ENCODE measurements at regions not wholly inside any gene's neighbourhood (a gene's known extent, or its start where the extent isn't known, plus 50 kb on each side); places are given as distances from the start of the nearest gene placed in this dataset.
"Not testable (repeated sequence)": the region's sequence is repeated elsewhere in the genome, so short reads cannot be mapped to it uniquely, and the experiment has no call there.

DNA sequence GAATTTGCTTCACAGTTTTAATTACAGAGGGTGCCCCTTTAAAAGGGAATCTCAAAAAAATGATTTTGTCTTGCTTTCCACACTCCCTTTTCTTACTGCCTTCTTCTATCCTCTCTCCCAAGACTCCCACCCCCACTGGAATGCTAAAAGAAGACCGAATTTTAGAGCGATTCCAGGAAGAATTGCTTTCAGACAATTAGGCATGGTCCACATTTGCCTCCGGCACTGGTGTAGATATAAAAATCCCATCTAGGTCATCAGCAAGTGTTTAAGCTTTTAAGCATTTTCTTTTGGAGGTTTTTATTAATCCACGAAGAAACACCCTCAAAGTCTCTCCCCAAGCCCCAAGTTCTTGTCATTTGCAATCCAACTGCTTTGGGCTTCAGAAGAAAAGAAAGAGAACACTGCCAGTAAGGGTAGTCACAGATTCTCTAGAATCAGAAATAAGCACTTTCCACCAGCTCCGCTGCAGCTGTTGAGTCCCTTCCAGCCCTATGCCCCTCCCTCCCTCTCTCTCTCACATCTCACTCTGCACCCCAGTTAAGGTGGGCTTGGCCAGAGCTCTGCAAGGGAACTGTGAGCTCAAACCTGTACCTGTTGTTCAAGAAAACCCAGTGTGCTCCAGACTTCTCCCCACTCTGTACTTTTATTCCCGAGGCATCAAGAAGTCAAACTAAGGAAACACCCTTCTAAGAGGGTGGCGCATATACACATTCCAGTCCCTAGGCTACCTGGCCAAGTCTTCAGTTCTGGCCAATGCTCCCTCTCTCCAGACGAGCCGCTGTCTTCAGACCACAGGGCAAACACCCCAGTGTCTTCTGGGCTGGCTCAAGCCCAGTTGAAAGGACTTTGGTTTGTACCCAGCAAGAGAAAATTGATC, 170.2 kb downstream of the RGS9 start:
- H3K27ac ChIP-seq (ENCODE audit: low read depth in 2 of 2, low read length in 2 of 2): no peak overlapping the region
- no peaks in the 10 kb centered on the region for H3K4me1 ChIP-seq (ENCODE audit: control insufficient read depth in 2 of 3, insufficient read depth in 2 of 3, low read depth in 1 of 3, low read length in 3 of 3)
- FAIRE-seq (no peak), DNase-seq (no peak)
- H3K9ac ChIP-seq (ENCODE audit: low read length in 3 of 3): no peak overlapping the region
- TF ChIP-seq, protein P1, sequence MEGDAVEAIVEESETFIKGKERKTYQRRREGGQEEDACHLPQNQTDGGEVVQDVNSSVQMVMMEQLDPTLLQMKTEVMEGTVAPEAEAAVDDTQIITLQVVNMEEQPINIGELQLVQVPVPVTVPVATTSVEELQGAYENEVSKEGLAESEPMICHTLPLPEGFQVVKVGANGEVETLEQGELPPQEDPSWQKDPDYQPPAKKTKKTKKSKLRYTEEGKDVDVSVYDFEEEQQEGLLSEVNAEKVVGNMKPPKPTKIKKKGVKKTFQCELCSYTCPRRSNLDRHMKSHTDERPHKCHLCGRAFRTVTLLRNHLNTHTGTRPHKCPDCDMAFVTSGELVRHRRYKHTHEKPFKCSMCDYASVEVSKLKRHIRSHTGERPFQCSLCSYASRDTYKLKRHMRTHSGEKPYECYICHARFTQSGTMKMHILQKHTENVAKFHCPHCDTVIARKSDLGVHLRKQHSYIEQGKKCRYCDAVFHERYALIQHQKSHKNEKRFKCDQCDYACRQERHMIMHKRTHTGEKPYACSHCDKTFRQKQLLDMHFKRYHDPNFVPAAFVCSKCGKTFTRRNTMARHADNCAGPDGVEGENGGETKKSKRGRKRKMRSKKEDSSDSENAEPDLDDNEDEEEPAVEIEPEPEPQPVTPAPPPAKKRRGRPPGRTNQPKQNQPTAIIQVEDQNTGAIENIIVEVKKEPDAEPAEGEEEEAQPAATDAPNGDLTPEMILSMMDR (IDR thresholded peaks at IDR 0.05; ENCODE audit: borderline replicate concordance, extremely low read depth, insufficient read depth): no peak
- H3K9me3 ChIP-seq (ENCODE audit: control insufficient read depth in 2 of 3, insufficient read depth in 1 of 3, low read length in 3 of 3): peaks cover 0 to 5% (median 0%) of the 10 kb centered on the region in 3 donors
- H3K36me3 ChIP-seq (ENCODE audit: control insufficient read depth in 2 of 3, insufficient read depth in 3 of 3, low read length in 3 of 3): no peaks in the 10 kb centered on the region
- H3K27me3 ChIP-seq (ENCODE audit: control insufficient read depth, insufficient read depth, low read length): no peaks in the 10 kb centered on the region
- no peak overlapping the region for H3K4me3 ChIP-seq (ENCODE audit: low read length in 3 of 3)
- intact Hi-C loops (cut with DNase I): no loop called here

DNA sequence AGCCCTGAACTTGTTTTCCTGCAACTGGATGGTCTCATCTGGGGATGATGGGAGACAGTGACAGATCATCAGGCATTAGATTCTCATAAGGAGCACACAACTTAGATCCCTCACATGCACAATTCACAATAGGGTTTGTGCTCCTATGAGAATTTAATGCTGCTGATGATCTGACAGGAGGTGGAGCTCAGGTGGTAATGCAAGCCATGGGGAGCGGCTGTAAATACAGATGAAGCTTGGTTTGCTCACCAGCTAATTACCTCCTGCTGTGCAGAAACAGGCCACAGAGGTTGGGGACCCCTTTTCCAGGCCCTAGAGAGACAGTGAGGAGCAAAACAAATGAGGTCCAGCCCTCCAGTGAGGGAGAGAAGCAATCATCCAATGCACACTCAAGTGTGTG, 168.6 kb downstream of the RGS9 start:
- no peaks in the 10 kb centered on the region for H3K4me1 ChIP-seq (ENCODE audit: control insufficient read depth in 2 of 3, insufficient read depth in 2 of 3, low read depth in 1 of 3, low read length in 3 of 3)
- no peak overlapping the region for H3K9ac ChIP-seq (ENCODE audit: low read length in 3 of 3)
- no peaks in the 10 kb centered on the region for H3K36me3 ChIP-seq (ENCODE audit: control insufficient read depth in 2 of 3, insufficient read depth in 3 of 3, low read length in 3 of 3)
- no peak overlapping the region for H3K4me3 ChIP-seq (ENCODE audit: low read length in 3 of 3)
- H3K27me3 ChIP-seq (ENCODE audit: control insufficient read depth, insufficient read depth, low read length): no peaks in the 10 kb centered on the region
- FAIRE-seq (no peak), DNase-seq (no peak)
- no peak overlapping the region for H3K27ac ChIP-seq (ENCODE audit: low read depth in 2 of 2, low read length in 2 of 2)
- TF ChIP-seq, protein P1 (IDR thresholded peaks at IDR 0.05; ENCODE audit: borderline replicate concordance, extremely low read depth, insufficient read depth): no peak
- H3K9me3 ChIP-seq (ENCODE audit: control insufficient read depth in 2 of 3, insufficient read depth in 1 of 3, low read length in 3 of 3): peaks cover 0 to 5% (median 0%) of the 10 kb centered on the region in 3 donors
- intact Hi-C loops (cut with DNase I): no loop called here

DNA sequence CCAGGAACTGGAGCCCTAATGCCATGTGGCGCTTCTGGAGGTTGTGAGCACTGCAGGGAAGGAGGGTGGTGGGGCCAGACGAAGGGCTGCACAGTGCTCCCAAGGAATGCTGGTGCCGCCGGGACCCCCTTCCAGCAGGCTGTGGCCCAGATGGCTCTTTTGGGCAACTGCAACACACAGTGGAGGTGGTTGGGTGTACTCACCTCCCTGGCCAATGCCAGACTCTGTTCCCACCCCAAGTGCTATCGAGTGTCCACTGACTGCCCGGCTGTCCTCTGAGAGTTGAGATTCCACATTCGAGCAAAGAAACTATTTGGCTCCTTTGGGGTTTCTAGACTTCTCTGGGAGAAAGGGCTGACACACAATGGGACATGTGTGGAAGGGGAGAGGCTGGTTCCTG, 167.9 kb downstream of the RGS9 start:
- H3K9me3 ChIP-seq (ENCODE audit: control insufficient read depth in 2 of 3, insufficient read depth in 1 of 3, low read length in 3 of 3): peaks cover 0 to 5% (median 0%) of the 10 kb centered on the region in 3 donors
- no peak overlapping the region for H3K4me3 ChIP-seq (ENCODE audit: low read length in 3 of 3)
- TF ChIP-seq, protein P1 (IDR thresholded peaks at IDR 0.05; ENCODE audit: borderline replicate concordance, extremely low read depth, insufficient read depth): no peak
- DNase-seq (no peak), FAIRE-seq (no peak)
- intact Hi-C loops (cut with DNase I): no loop called here
- no peaks in the 10 kb centered on the region for H3K27me3 ChIP-seq (ENCODE audit: control insufficient read depth, insufficient read depth, low read length)
- no peaks in the 10 kb centered on the region for H3K4me1 ChIP-seq (ENCODE audit: control insufficient read depth in 2 of 3, insufficient read depth in 2 of 3, low read depth in 1 of 3, low read length in 3 of 3)
- H3K27ac ChIP-seq (ENCODE audit: low read depth in 2 of 2, low read length in 2 of 2): no peak overlapping the region
- no peaks in the 10 kb centered on the region for H3K36me3 ChIP-seq (ENCODE audit: control insufficient read depth in 2 of 3, insufficient read depth in 3 of 3, low read length in 3 of 3)
- H3K9ac ChIP-seq (ENCODE audit: low read length in 3 of 3): no peak overlapping the region

DNA sequence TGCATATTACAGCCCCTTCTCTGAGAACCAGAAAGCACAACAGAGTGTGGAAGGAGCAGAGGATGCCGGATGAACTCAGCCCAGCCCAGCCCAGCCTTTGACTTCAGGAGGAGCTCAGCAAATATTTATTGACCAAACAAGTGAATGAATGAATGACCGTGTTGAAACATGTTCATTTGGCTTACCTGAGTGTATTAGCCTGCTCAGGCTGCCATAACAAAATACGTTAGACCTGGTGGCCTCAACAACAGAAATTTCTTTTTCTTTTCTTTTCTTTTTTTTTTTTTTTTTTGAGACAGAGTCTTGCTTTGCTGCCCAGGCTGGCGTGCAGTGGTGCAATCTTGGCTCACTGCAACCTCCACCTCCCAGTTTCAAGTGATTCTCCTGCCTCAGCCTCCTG, 164.7 kb downstream of the RGS9 start:
- H3K4me3 ChIP-seq (ENCODE audit: low read length in 3 of 3); intact Hi-C loops (cut with DNase I); H3K4me1 ChIP-seq (ENCODE audit: control insufficient read depth in 2 of 3, insufficient read depth in 2 of 3, low read depth in 1 of 3, low read length in 3 of 3); H3K27ac ChIP-seq (ENCODE audit: low read depth in 2 of 2, low read length in 2 of 2); H3K27me3 ChIP-seq (ENCODE audit: control insufficient read depth, insufficient read depth, low read length); FAIRE-seq; H3K36me3 ChIP-seq (ENCODE audit: control insufficient read depth in 2 of 3, insufficient read depth in 3 of 3, low read length in 3 of 3); H3K9ac ChIP-seq (ENCODE audit: low read length in 3 of 3); DNase-seq; H3K9me3 ChIP-seq (ENCODE audit: control insufficient read depth in 2 of 3, insufficient read depth in 1 of 3, low read length in 3 of 3): not testable (repeated sequence)
